ENCODE measurements at regions not wholly inside any gene's neighbourhood (a gene's known extent, or its start where the extent isn't known, plus 50 kb on each side); places are given as distances from the start of the nearest gene placed in this dataset.

DNA sequence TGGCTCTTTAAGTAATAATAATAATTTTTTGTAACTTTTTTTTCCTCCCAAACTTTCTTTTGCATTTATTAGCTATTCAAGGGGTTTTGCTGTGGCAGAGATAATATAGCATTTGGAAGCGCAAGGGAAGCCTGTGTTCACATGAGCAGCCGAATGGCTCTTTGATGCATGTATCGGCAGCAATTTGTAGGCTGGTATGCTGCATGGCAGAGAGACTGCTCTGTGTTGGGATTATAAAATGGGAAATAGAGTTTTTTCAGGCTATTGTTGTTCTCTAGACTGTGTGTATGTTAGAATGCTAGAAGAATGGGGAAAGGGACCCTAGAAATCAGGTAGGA lies 94.6 kb upstream of the SALL1 start:
- H3K27me3 ChIP-seq: peaks cover 58% of the 10 kb centered on the region

DNA sequence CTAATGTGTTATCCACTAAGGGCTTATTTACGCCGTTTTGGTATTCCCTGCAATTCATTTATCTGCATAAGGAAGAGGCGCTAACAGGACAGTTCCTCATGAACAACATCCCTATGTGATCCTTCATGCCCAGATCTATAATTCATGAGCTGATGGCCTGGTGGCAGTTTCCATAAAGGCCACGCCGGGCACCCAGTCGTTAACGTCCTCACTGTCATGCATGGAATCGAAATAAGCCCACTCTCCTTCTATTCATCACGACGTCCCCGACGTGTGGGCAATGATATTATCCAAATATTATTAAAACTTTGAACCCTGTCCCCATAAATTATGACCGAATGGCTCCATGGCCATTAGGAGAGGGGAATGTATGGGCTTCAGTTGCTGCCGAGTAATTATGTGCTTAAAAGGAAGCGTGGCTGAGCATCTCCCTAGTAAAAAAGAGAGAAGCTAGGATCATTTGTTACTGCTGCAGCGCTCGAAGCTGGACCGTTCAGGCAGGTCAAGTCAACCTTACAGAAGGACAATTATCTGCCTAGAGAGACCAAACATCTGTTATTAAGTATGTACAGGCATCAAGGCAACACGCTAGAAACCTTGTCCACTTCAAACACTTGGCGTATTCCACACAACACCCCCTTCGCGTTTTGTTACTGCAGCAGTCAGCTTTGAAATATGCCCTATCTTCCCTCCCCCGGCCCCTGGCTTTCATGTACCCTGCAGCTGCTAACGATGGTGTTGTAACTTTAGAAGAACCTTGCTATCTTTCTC lies 94.0 kb upstream of the SALL1 start:
- no peak for DNase-seq (ENCODE audit: low spot score)
- 65% methylated on average over 24 of the region's 24 CpGs for WGBS (ENCODE audit: low lambda C conversion rate, missing lambda C conversion rate)
- peaks cover 12% of the 10 kb centered on the region for H3K4me1 ChIP-seq (ENCODE audit: insufficient read depth)
- H4K20me1 ChIP-seq (ENCODE audit: insufficient read depth, poor library complexity, severe bottlenecking): no peaks in the 10 kb centered on the region
- H2AFZ ChIP-seq: no peak overlapping the region
- no peaks in the 10 kb centered on the region for H3K36me3 ChIP-seq (replicated peaks; ENCODE audit: insufficient read depth, low read depth)
- H3K27ac ChIP-seq: no peak overlapping the region
- H3K79me2 ChIP-seq: no peaks in the 10 kb centered on the region
- H3K9me3 ChIP-seq (ENCODE audit: low read depth): peaks cover 5% of the 10 kb centered on the region
- TF ChIP-seq EZH2 (IDR thresholded peaks at IDR 0.05; ENCODE audit: borderline replicate concordance) (no peak), EZH2phosphoT487 (IDR thresholded peaks at IDR 0.05; ENCODE audit: low read depth, severe bottlenecking, unreplicated experiment) (no peak)
- TF ChIP-seq, protein P1, sequence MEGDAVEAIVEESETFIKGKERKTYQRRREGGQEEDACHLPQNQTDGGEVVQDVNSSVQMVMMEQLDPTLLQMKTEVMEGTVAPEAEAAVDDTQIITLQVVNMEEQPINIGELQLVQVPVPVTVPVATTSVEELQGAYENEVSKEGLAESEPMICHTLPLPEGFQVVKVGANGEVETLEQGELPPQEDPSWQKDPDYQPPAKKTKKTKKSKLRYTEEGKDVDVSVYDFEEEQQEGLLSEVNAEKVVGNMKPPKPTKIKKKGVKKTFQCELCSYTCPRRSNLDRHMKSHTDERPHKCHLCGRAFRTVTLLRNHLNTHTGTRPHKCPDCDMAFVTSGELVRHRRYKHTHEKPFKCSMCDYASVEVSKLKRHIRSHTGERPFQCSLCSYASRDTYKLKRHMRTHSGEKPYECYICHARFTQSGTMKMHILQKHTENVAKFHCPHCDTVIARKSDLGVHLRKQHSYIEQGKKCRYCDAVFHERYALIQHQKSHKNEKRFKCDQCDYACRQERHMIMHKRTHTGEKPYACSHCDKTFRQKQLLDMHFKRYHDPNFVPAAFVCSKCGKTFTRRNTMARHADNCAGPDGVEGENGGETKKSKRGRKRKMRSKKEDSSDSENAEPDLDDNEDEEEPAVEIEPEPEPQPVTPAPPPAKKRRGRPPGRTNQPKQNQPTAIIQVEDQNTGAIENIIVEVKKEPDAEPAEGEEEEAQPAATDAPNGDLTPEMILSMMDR (IDR thresholded peaks at IDR 0.05; ENCODE audit: poor library complexity): no peak
- H3K27me3 ChIP-seq: peaks cover 62% of the 10 kb centered on the region
- no peaks in the 10 kb centered on the region for H3K9me2 ChIP-seq (replicated peaks; ENCODE audit: insufficient read depth)
- H3K4me2 ChIP-seq: no peak overlapping the region
- H3K4me3 ChIP-seq: no peak overlapping the region

More for the DNA sequence above, 94.6 kb upstream of the SALL1 start:
- TF ChIP-seq, protein P1 (IDR thresholded peaks at IDR 0.05; ENCODE audit: poor library complexity): no peak
- TF ChIP-seq EZH2phosphoT487 (IDR thresholded peaks at IDR 0.05; ENCODE audit: low read depth, severe bottlenecking, unreplicated experiment): no peak
- TF ChIP-seq EZH2 (IDR thresholded peaks at IDR 0.05; ENCODE audit: borderline replicate concordance): no peak
- no peaks in the 10 kb centered on the region for H3K79me2 ChIP-seq
- H4K20me1 ChIP-seq (ENCODE audit: insufficient read depth, poor library complexity, severe bottlenecking): no peaks in the 10 kb centered on the region
- no peaks in the 10 kb centered on the region for H3K36me3 ChIP-seq (replicated peaks; ENCODE audit: insufficient read depth, low read depth)
- H3K27ac ChIP-seq: no peak overlapping the region
- H3K4me1 ChIP-seq (ENCODE audit: insufficient read depth): peaks cover 12% of the 10 kb centered on the region
- 83% methylated on average over 3 of the region's 3 CpGs for WGBS (ENCODE audit: low lambda C conversion rate, missing lambda C conversion rate)
- no peak overlapping the region for H2AFZ ChIP-seq
- no peak overlapping the region for H3K4me2 ChIP-seq
- no peaks in the 10 kb centered on the region for H3K9me2 ChIP-seq (replicated peaks; ENCODE audit: insufficient read depth)
- H3K4me3 ChIP-seq: no peak overlapping the region
- DNase-seq (ENCODE audit: low spot score): no peak
- peaks cover 5% of the 10 kb centered on the region for H3K9me3 ChIP-seq (ENCODE audit: low read depth)

DNA sequence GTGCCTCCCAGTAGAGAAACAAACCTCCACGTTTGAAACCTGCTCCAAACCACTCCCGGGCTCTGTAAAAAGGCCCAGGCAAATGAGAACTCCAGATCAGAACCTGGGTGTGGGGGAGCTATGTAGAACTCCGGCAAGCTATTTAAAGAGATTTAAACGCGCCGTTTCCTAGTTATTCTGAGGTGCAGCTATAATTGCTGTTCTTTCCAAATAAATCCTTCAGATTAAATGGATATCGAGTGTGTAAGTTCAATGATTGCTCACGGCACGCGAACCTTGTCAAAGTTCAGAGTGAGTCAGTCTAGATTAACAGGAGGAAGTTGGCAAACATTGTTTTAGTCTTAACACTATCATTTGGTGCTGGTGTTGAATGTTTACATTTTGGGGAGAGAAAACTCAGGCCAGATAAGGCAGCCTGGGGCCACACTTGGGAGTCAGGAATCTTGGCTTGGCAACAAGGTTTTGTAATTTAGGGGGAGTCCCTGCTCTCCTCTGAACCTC lies 92.9 kb upstream of the SALL1 start:
- peak overlapping the region; percentile 35 for H3K4me2 ChIP-seq
- no peaks in the 10 kb centered on the region for H3K79me2 ChIP-seq
- peak; percentile 61 for DNase-seq (ENCODE audit: low spot score)
- H3K4me3 ChIP-seq: no peak overlapping the region
- peaks cover 5% of the 10 kb centered on the region for H3K9me3 ChIP-seq (ENCODE audit: low read depth)
- H3K27ac ChIP-seq: no peak overlapping the region
- H4K20me1 ChIP-seq (ENCODE audit: insufficient read depth, poor library complexity, severe bottlenecking): no peaks in the 10 kb centered on the region
- peaks cover 70% of the 10 kb centered on the region for H3K27me3 ChIP-seq
- H3K4me1 ChIP-seq (ENCODE audit: insufficient read depth): peaks cover 12% of the 10 kb centered on the region
- H3K36me3 ChIP-seq (replicated peaks; ENCODE audit: insufficient read depth, low read depth): no peaks in the 10 kb centered on the region
- TF ChIP-seq EZH2 (IDR thresholded peaks at IDR 0.05; ENCODE audit: borderline replicate concordance): no peak
- TF ChIP-seq, protein P1 (IDR thresholded peaks at IDR 0.05; ENCODE audit: poor library complexity): no peak
- TF ChIP-seq EZH2phosphoT487 (IDR thresholded peaks at IDR 0.05; ENCODE audit: low read depth, severe bottlenecking, unreplicated experiment): peak; percentile 100
- 24% methylated on average over 10 of the region's 10 CpGs for WGBS (ENCODE audit: low lambda C conversion rate, missing lambda C conversion rate)
- no peaks in the 10 kb centered on the region for H3K9me2 ChIP-seq (replicated peaks; ENCODE audit: insufficient read depth)
- no peak overlapping the region for H2AFZ ChIP-seq
